ENCODE measurements at regions not wholly inside any gene's neighbourhood (a gene's known extent, or its start where the extent isn't known, plus 50 kb on each side); places are given as distances from the start of the nearest gene placed in this dataset.
"Not testable (repeated sequence)": the region's sequence is repeated elsewhere in the genome, so short reads cannot be mapped to it uniquely, and the experiment has no call there.

GRCh38 chr5:50576686-50577256, 89.7 kb upstream of the PARP8 start:
- TF ChIP-seq, protein P1, sequence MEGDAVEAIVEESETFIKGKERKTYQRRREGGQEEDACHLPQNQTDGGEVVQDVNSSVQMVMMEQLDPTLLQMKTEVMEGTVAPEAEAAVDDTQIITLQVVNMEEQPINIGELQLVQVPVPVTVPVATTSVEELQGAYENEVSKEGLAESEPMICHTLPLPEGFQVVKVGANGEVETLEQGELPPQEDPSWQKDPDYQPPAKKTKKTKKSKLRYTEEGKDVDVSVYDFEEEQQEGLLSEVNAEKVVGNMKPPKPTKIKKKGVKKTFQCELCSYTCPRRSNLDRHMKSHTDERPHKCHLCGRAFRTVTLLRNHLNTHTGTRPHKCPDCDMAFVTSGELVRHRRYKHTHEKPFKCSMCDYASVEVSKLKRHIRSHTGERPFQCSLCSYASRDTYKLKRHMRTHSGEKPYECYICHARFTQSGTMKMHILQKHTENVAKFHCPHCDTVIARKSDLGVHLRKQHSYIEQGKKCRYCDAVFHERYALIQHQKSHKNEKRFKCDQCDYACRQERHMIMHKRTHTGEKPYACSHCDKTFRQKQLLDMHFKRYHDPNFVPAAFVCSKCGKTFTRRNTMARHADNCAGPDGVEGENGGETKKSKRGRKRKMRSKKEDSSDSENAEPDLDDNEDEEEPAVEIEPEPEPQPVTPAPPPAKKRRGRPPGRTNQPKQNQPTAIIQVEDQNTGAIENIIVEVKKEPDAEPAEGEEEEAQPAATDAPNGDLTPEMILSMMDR (conservative IDR thresholded peaks at IDR 0.05; ENCODE audit: low read depth, low read length): no peak
- no peak for TF ChIP-seq EZH2 (IDR thresholded peaks at IDR 0.05; ENCODE audit: borderline replicate concordance, low read depth, low read length, poor library complexity, severe bottlenecking)
- no peak overlapping the region for H3K27ac ChIP-seq (ENCODE audit: low read depth, low read length, poor library complexity, severe bottlenecking)

DNA sequence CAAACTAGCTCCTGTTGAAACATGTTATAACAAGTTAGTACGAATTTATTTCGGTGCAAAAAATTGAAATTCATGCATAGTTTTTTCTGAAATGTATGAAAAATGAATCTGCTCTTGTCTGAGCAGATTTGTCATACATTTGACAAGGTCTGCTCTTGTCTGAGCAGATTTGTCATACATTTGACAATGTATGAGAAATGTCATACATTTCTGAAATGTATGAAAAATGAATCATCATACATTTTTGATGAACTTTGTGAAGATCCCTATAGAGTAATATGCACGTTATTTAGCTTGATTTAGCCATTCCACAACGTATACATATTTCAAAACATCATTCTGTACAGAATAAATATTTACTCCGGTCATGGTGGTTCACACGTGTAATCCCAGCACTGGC, 85.9 kb upstream of the PARP8 start:
- no peak overlapping the region for H3K27ac ChIP-seq (ENCODE audit: low read depth, low read length, poor library complexity, severe bottlenecking)
- no TSS peak for BruUV-seq (replicated peaks)
- no peaks in the 10 kb centered on the region for H3K27me3 ChIP-seq (replicated peaks; ENCODE audit: insufficient read depth, low read depth, low read length, poor library complexity)
- POLR2A ChIA-PET (ENCODE audit: low non-redundant PET): no interaction called here
- no peaks in the 10 kb centered on the region for H3K4me1 ChIP-seq (ENCODE audit: insufficient read depth, low read length, poor library complexity, severe bottlenecking)
- no peak overlapping the region for H3K4me3 ChIP-seq (ENCODE audit: low read depth, low read length, poor library complexity, severe bottlenecking)
- no peak for TF ChIP-seq EZH2 (IDR thresholded peaks at IDR 0.05; ENCODE audit: borderline replicate concordance, low read depth, low read length, poor library complexity, severe bottlenecking)
- TF ChIP-seq, protein P1 (conservative IDR thresholded peaks at IDR 0.05; ENCODE audit: low read depth, low read length): no peak
- no peaks in the 10 kb centered on the region for H3K36me3 ChIP-seq (ENCODE audit: insufficient read depth, low read length, poor library complexity, severe bottlenecking)
- DNase-seq (ENCODE audit: low spot score): no peak
- CTCF ChIA-PET: no interaction called here
- H3K9me3 ChIP-seq (ENCODE audit: low read depth, low read length, poor library complexity, severe bottlenecking): no peaks in the 10 kb centered on the region
- intact Hi-C loops (cut with micrococcal nuclease; ENCODE audit: unreplicated experiment): no loop called here

More at GRCh38 chr5:50576686-50577256, 89.7 kb upstream of the PARP8 start:
- no peak overlapping the region for H3K4me3 ChIP-seq (ENCODE audit: low read depth, low read length, poor library complexity, severe bottlenecking)
- no peaks in the 10 kb centered on the region for H3K36me3 ChIP-seq (ENCODE audit: insufficient read depth, low read length, poor library complexity, severe bottlenecking)
- intact Hi-C loops (cut with micrococcal nuclease; ENCODE audit: unreplicated experiment): no loop called here
- ChIA-PET CTCF (no interaction called here), POLR2A (ENCODE audit: low non-redundant PET) (no interaction called here)
- no peak for DNase-seq (ENCODE audit: low spot score)
- H3K27me3 ChIP-seq (replicated peaks; ENCODE audit: insufficient read depth, low read depth, low read length, poor library complexity): no peaks in the 10 kb centered on the region
- no peaks in the 10 kb centered on the region for H3K9me3 ChIP-seq (ENCODE audit: low read depth, low read length, poor library complexity, severe bottlenecking)
- H3K4me1 ChIP-seq (ENCODE audit: insufficient read depth, low read length, poor library complexity, severe bottlenecking): no peaks in the 10 kb centered on the region
- no TSS peak for BruUV-seq (replicated peaks)

- H3K36me3 ChIP-seq (ENCODE audit: insufficient read depth, low read length, poor library complexity, severe bottlenecking); POLR2A ChIA-PET (ENCODE audit: low non-redundant PET); H3K4me3 ChIP-seq (ENCODE audit: low read depth, low read length, poor library complexity, severe bottlenecking); BruUV-seq (replicated peaks); DNase-seq (ENCODE audit: low spot score); intact Hi-C loops (cut with micrococcal nuclease; ENCODE audit: unreplicated experiment); H3K9me3 ChIP-seq (ENCODE audit: low read depth, low read length, poor library complexity, severe bottlenecking); CTCF ChIA-PET; H3K4me1 ChIP-seq (ENCODE audit: insufficient read depth, low read length, poor library complexity, severe bottlenecking); H3K27ac ChIP-seq (ENCODE audit: low read depth, low read length, poor library complexity, severe bottlenecking); H3K27me3 ChIP-seq (replicated peaks; ENCODE audit: insufficient read depth, low read depth, low read length, poor library complexity): not testable (repeated sequence)
Measured at GRCh38 chr5:50581845-50582244, 84.6 kb upstream of the PARP8 start.

DNA sequence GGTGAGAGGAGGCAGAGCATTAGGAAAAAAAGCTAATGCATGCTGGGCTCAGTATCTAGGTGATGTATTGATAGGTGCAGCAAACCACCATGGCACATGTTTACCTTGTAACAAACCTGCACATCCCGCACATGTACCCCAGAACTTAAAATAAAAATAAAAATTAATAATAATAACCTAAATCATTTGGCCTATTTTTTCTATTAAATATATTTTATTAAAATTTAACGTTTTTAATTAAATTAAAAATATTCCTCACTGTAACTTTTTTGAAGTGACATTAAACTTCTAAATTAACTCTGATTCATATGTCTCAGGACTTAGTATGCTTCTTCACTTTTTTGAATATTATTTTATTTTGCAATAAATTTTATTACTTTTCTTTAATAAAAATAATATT, 83.7 kb upstream of the PARP8 start:
- H3K4me3 ChIP-seq (ENCODE audit: low read depth, low read length, poor library complexity, severe bottlenecking): no peak overlapping the region
- POLR2A ChIA-PET (ENCODE audit: low non-redundant PET): no interaction called here
- no peak for DNase-seq (ENCODE audit: low spot score)
- intact Hi-C loops (cut with micrococcal nuclease; ENCODE audit: unreplicated experiment): no loop called here
- CTCF ChIA-PET: no interaction called here
- H3K36me3 ChIP-seq (ENCODE audit: insufficient read depth, low read length, poor library complexity, severe bottlenecking): no peaks in the 10 kb centered on the region
- BruUV-seq (replicated peaks): no TSS peak
- H3K27me3 ChIP-seq (replicated peaks; ENCODE audit: insufficient read depth, low read depth, low read length, poor library complexity): peaks cover 5% of the 10 kb centered on the region
- TF ChIP-seq, protein P1 (conservative IDR thresholded peaks at IDR 0.05; ENCODE audit: low read depth, low read length): no peak
- no peak for TF ChIP-seq EZH2 (IDR thresholded peaks at IDR 0.05; ENCODE audit: borderline replicate concordance, low read depth, low read length, poor library complexity, severe bottlenecking)
- H3K9me3 ChIP-seq (ENCODE audit: low read depth, low read length, poor library complexity, severe bottlenecking): no peaks in the 10 kb centered on the region
- no peak overlapping the region for H3K27ac ChIP-seq (ENCODE audit: low read depth, low read length, poor library complexity, severe bottlenecking)
- no peaks in the 10 kb centered on the region for H3K4me1 ChIP-seq (ENCODE audit: insufficient read depth, low read length, poor library complexity, severe bottlenecking)
